Liver (tissue), 8 donors: ENCODE measurements at regions not wholly inside any gene's neighbourhood (a gene's known extent, or its start where the extent isn't known, plus 50 kb on each side); places are given as distances from the start of the nearest gene placed in this dataset.

Experiments
- DNase-seq: peaks from one replicate; pipeline ENCODE4 v3.0.0-alpha.2; 2017; ENCODE audit warnings: low spot score
- H3K27ac ChIP-seq, 2 donors: one replicate each; pipeline ENCODE4 v1.7.0; 2013; ENCODE audit warnings: inconsistent platforms in 2 of 2, low read length in 2 of 2, control low read depth in 1 of 2, low read depth in 1 of 2, mild to moderate bottlenecking in 1 of 2
- H3K27me3 ChIP-seq, 4 donors: one replicate each; pipeline versions ENCODE4 v1.6.1 to v1.7.0; 2013; ENCODE audit warnings: low read length in 3 of 4, inconsistent platforms in 1 of 4, mild to moderate bottlenecking in 1 of 4, moderate library complexity in 1 of 4; ENCODE audit not compliant: control insufficient read depth in 4 of 4, insufficient read depth in 4 of 4
- H3K36me3 ChIP-seq, 4 donors: one replicate each; pipeline versions ENCODE4 v1.6.1 to v1.7.0; 2013; ENCODE audit warnings: low read length in 3 of 4, mild to moderate bottlenecking in 3 of 4, low read depth in 1 of 4, moderate library complexity in 1 of 4; ENCODE audit not compliant: control insufficient read depth in 4 of 4, insufficient read depth in 3 of 4
- H3K4me1 ChIP-seq, 4 donors: one replicate each; pipeline versions ENCODE4 v1.6.1 to v1.7.0; 2013; ENCODE audit warnings: low read length in 3 of 4, mild to moderate bottlenecking in 3 of 4, moderate library complexity in 1 of 4; ENCODE audit not compliant: control insufficient read depth in 4 of 4, insufficient read depth in 4 of 4
- H3K4me3 ChIP-seq, 3 donors: one replicate each; pipeline versions ENCODE4 v1.6.1 to v1.7.0; 2013; ENCODE audit warnings: low read length in 3 of 3, control low read depth in 1 of 3, low read depth in 1 of 3, mild to moderate bottlenecking in 1 of 3
- H3K9ac ChIP-seq, 2 donors: one replicate each; pipeline ENCODE4 v1.7.0; 2013; ENCODE audit warnings: low read length in 2 of 2, mild to moderate bottlenecking in 2 of 2, moderate library complexity in 2 of 2, control low read depth in 1 of 2, low read depth in 1 of 2
- H3K9me3 ChIP-seq, 4 donors: one replicate each; pipeline versions ENCODE4 v1.6.1 to v1.7.0; 2013; ENCODE audit warnings: low read length in 3 of 4; ENCODE audit not compliant: control insufficient read depth in 4 of 4
- FOXA1 ChIP-seq: IDR thresholded peaks from 2 replicates; pipeline ENCODE4 v1.6.1; 2016; ENCODE audit warnings: antibody characterized with exemption
- FOXA2 ChIP-seq: IDR thresholded peaks from 2 replicates; pipeline ENCODE4 v1.6.1; 2016; ENCODE audit warnings: antibody characterized with exemption
- GABPA ChIP-seq, 2 donors: IDR thresholded peaks in 1 of 2; conservative IDR thresholded peaks in 1 of 2; 2 replicates each; pipeline ENCODE4 v1.6.1; 2016; ENCODE audit warnings: antibody characterized with exemption in 2 of 2, mild to moderate bottlenecking in 1 of 2, moderate library complexity in 1 of 2
- HNF4A ChIP-seq, 2 donors: conservative IDR thresholded peaks; 2 replicates each; pipeline ENCODE4 v1.6.1; 2016; ENCODE audit warnings: antibody characterized with exemption in 2 of 2, mild to moderate bottlenecking in 2 of 2
- HNF4G ChIP-seq: IDR thresholded peaks from 2 replicates; pipeline ENCODE4 v1.6.1; 2016; ENCODE audit warnings: antibody characterized with exemption
- JUND ChIP-seq, 2 donors: IDR thresholded peaks; 2 replicates each; pipeline ENCODE4 v1.6.1; 2016; ENCODE audit warnings: antibody characterized with exemption in 2 of 2
- RAD21 ChIP-seq, 2 donors: IDR thresholded peaks; 2 replicates each; pipeline ENCODE4 v1.6.1; 2016; ENCODE audit warnings: antibody characterized with exemption in 2 of 2, mild to moderate bottlenecking in 2 of 2
- SP1 ChIP-seq: IDR thresholded peaks from 2 replicates; pipeline ENCODE4 v1.6.1; 2018; ENCODE audit warnings: antibody characterized with exemption, mild to moderate bottlenecking
- YY1 ChIP-seq: IDR thresholded peaks from 2 replicates; pipeline ENCODE4 v1.6.1; 2016; ENCODE audit warnings: antibody characterized with exemption, mild to moderate bottlenecking
- WGBS: extraction: QIAGEN DNeasy Blood & Tissue Kit; methylation state at CpG from one replicate; pipeline ENCODE4 v1.1.7; 2013; 5-methylcytosine and 5-hydroxymethylcytosine counted together
- TF ChIP-seq, protein P1 (sequence below): fragments of 150-350 bp; IDR thresholded peaks from 2 replicates; pipeline ENCODE4 v1.5.1; 2017; ENCODE audit warnings: improper control_type of control experiment, low read depth, low read length; ENCODE audit not compliant: missing input control
- TF ChIP-seq, protein P2 (sequence below): IDR thresholded peaks from 2 replicates; pipeline ENCODE4 v1.6.1; 2016; ENCODE audit warnings: antibody characterized with exemption, mild to moderate bottlenecking
- TF ChIP-seq, protein P3 (sequence below): IDR thresholded peaks from 2 replicates; pipeline ENCODE4 v1.6.1; 2016; ENCODE audit warnings: antibody characterized with exemption
- TF ChIP-seq, protein P4 (sequence below): IDR thresholded peaks from 2 replicates; pipeline ENCODE4 v1.6.1; 2016; ENCODE audit warnings: antibody characterized with exemption
- TF ChIP-seq, protein P5 (sequence below): IDR thresholded peaks from 2 replicates; pipeline ENCODE4 v1.6.1; 2016; ENCODE audit warnings: antibody characterized with exemption
- donor health status: healthy.
- donor health status: healthy.
- donor health status: healthy.
- donor health status: healthy.
- donor health status: healthy.

DNA sequence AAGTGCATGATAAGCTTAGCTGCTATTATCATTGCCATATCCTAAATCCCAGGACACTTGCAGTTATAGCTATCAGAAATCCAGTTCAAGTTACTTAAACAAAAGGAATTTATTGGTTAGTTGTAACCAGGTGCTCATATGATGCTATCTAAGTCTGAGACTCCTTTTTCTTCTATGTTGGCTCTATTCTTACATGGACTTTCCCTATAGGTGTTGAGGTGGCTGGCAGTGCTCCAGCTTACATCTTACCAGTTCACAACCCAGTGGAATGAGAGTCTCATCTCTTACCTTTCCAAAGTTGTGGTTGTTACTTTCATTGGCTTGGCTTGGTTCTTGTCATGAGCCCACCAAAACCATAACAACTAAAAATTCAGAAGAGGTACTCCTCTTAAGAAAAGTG lies 94.6 kb downstream of the DACT1 start:
- Histone ChIP-seq H3K27me3 (peaks cover 0 to 3% (median 0%) of the 10 kb centered on the region in 4 donors), H3K9ac (no peak overlapping the region), H3K4me3 (no peak overlapping the region), H3K9me3 (no peaks in the 10 kb centered on the region), H3K36me3 (no peaks in the 10 kb centered on the region), H3K27ac (no peak overlapping the region), H3K4me1 (no peaks in the 10 kb centered on the region)
- no peak for TF ChIP-seq RAD21 (IDR thresholded peaks at IDR 0.05)
- TF ChIP-seq, protein P1, sequence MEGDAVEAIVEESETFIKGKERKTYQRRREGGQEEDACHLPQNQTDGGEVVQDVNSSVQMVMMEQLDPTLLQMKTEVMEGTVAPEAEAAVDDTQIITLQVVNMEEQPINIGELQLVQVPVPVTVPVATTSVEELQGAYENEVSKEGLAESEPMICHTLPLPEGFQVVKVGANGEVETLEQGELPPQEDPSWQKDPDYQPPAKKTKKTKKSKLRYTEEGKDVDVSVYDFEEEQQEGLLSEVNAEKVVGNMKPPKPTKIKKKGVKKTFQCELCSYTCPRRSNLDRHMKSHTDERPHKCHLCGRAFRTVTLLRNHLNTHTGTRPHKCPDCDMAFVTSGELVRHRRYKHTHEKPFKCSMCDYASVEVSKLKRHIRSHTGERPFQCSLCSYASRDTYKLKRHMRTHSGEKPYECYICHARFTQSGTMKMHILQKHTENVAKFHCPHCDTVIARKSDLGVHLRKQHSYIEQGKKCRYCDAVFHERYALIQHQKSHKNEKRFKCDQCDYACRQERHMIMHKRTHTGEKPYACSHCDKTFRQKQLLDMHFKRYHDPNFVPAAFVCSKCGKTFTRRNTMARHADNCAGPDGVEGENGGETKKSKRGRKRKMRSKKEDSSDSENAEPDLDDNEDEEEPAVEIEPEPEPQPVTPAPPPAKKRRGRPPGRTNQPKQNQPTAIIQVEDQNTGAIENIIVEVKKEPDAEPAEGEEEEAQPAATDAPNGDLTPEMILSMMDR: no peak
- no peak for TF ChIP-seq HNF4A (conservative IDR thresholded peaks at IDR 0.05)
- DNase-seq: no peak

DNA sequence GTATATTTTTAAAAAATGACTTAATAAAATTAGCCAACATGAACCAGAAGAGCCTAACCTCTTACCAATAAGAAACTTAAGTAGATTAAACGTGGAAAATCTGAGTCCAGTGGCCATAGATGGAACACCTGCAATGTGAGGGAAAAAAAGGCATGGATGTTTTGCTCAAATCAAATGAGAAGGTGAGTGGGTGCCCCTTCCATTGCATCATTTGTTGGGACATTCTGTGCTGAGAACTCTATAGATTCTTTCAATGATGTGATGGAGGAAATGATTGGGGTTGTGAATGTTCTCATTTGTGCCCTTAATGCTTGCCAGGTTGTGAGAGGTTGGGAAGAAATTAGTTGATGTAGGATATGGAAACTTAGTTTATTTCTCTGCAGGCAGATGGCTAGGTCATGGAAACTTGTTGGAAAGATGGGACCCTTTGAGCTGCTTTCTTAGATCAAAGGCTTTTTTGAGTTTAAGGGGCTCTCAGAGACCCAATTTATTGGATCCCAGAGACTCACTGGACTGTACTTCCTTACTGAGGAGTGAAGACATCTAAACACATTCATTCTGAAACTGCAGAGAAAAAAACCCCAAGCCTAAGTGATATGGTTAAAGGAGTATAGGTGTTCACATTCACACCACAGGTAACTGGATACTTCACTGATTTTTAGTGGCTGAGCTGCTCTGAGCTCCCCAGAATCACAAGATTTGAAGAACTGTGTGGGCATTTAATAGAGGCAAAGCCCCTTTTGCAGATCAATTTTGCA lies 95.9 kb downstream of the DACT1 start:
- Histone ChIP-seq H3K36me3 (no peaks in the 10 kb centered on the region), H3K27me3 (peaks cover 0 to 3% (median 0%) of the 10 kb centered on the region in 4 donors), H3K9me3 (no peaks in the 10 kb centered on the region), H3K4me3 (no peak overlapping the region), H3K4me1 (no peaks in the 10 kb centered on the region), H3K9ac (no peak overlapping the region), H3K27ac (no peak overlapping the region)
- no peak for DNase-seq
- TF ChIP-seq SP1 (no peak), RAD21 (IDR thresholded peaks at IDR 0.05) (no peak), FOXA1 (no peak), JUND (IDR thresholded peaks at IDR 0.05) (no peak), YY1 (no peak), HNF4G (no peak)
- TF ChIP-seq, protein P2, sequence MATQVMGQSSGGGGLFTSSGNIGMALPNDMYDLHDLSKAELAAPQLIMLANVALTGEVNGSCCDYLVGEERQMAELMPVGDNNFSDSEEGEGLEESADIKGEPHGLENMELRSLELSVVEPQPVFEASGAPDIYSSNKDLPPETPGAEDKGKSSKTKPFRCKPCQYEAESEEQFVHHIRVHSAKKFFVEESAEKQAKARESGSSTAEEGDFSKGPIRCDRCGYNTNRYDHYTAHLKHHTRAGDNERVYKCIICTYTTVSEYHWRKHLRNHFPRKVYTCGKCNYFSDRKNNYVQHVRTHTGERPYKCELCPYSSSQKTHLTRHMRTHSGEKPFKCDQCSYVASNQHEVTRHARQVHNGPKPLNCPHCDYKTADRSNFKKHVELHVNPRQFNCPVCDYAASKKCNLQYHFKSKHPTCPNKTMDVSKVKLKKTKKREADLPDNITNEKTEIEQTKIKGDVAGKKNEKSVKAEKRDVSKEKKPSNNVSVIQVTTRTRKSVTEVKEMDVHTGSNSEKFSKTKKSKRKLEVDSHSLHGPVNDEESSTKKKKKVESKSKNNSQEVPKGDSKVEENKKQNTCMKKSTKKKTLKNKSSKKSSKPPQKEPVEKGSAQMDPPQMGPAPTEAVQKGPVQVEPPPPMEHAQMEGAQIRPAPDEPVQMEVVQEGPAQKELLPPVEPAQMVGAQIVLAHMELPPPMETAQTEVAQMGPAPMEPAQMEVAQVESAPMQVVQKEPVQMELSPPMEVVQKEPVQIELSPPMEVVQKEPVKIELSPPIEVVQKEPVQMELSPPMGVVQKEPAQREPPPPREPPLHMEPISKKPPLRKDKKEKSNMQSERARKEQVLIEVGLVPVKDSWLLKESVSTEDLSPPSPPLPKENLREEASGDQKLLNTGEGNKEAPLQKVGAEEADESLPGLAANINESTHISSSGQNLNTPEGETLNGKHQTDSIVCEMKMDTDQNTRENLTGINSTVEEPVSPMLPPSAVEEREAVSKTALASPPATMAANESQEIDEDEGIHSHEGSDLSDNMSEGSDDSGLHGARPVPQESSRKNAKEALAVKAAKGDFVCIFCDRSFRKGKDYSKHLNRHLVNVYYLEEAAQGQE: no peak
- TF ChIP-seq, protein P3, sequence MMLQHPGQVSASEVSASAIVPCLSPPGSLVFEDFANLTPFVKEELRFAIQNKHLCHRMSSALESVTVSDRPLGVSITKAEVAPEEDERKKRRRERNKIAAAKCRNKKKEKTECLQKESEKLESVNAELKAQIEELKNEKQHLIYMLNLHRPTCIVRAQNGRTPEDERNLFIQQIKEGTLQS: no peak
- WGBS: 60% methylated on average over 1 of the region's 1 CpG

DNA sequence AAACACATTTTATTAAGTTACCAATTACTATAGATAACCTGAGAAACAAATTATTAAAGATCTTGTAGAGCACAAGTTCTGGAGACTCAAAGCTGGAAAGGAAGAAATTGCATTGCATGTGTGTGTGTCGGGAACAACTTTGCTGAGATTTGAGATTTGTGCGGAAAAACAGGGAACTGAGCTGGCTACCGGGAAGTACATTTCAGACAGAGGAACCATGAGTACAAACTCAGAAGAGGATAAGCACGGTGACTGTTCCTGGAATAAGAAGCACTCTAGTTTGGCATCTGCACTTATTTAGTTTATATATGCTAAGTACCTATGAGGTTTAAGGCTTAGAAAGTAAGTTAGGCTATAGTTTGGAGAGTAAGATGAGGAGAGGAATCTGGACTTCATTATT lies 97.8 kb downstream of the DACT1 start:
- TF ChIP-seq, protein P2: no peak
- TF ChIP-seq HNF4A (conservative IDR thresholded peaks at IDR 0.05) (no peak), FOXA2 (no peak), GABPA (IDR thresholded peaks at IDR 0.05 in 1 of 2, conservative IDR thresholded peaks at IDR 0.05 in 1 of 2) (no peak), YY1 (no peak), JUND (IDR thresholded peaks at IDR 0.05) (no peak), SP1 (no peak), FOXA1 (no peak), RAD21 (IDR thresholded peaks at IDR 0.05) (no peak)
- TF ChIP-seq, protein P4, sequence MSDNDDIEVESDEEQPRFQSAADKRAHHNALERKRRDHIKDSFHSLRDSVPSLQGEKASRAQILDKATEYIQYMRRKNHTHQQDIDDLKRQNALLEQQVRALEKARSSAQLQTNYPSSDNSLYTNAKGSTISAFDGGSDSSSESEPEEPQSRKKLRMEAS: no peak
- TF ChIP-seq, protein P5, sequence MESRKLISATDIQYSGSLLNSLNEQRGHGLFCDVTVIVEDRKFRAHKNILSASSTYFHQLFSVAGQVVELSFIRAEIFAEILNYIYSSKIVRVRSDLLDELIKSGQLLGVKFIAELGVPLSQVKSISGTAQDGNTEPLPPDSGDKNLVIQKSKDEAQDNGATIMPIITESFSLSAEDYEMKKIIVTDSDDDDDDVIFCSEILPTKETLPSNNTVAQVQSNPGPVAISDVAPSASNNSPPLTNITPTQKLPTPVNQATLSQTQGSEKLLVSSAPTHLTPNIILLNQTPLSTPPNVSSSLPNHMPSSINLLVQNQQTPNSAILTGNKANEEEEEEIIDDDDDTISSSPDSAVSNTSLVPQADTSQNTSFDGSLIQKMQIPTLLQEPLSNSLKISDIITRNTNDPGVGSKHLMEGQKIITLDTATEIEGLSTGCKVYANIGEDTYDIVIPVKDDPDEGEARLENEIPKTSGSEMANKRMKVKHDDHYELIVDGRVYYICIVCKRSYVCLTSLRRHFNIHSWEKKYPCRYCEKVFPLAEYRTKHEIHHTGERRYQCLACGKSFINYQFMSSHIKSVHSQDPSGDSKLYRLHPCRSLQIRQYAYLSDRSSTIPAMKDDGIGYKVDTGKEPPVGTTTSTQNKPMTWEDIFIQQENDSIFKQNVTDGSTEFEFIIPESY: no peak
- H3K4me1 ChIP-seq: no peaks in the 10 kb centered on the region
- DNase-seq: no peak
- no peaks in the 10 kb centered on the region for H3K9me3 ChIP-seq
- WGBS: 82% methylated on average over 4 of the region's 4 CpGs
- peaks cover 0 to 3% (median 0%) of the 10 kb centered on the region in 4 donors for H3K27me3 ChIP-seq
- no peak overlapping the region for H3K27ac ChIP-seq
- H3K9ac ChIP-seq: no peak overlapping the region
- no peak overlapping the region for H3K4me3 ChIP-seq
- no peaks in the 10 kb centered on the region for H3K36me3 ChIP-seq
